ENCODE measurements at regions not wholly inside any gene's neighbourhood (a gene's known extent, or its start where the extent isn't known, plus 50 kb on each side); places are given as distances from the start of the nearest gene placed in this dataset.

GRCh38 chr12:114780746-114781399 lies 96.9 kb upstream of the TBX3 start:
- Histone ChIP-seq H3K9me3 (no peaks in the 10 kb centered on the region), H3K4me1 (no peaks in the 10 kb centered on the region), H3K4me3 (no peak overlapping the region), H3K27me3 (no peaks in the 10 kb centered on the region), H3K27ac (no peak overlapping the region), H3K36me3 (no peaks in the 10 kb centered on the region)
- intact Hi-C loops (cut with DNase I; ENCODE audit: low total_unique reads) = no loop called here
- no peak for DNase-seq (ENCODE audit: low spot score in 2 of 2)
- no peak for TF ChIP-seq POLR2A (IDR thresholded peaks at IDR 0.05)
- TF ChIP-seq POLR2AphosphoS5 (IDR thresholded peaks at IDR 0.05) = no peak
- TF ChIP-seq CTCF (IDR thresholded peaks at IDR 0.05) = no peak

GRCh38 chr12:114779647-114780046 lies 95.7 kb upstream of the TBX3 start:
- H3K4me3 ChIP-seq = no peak overlapping the region
- no peaks in the 10 kb centered on the region for H3K36me3 ChIP-seq
- no peak for DNase-seq (ENCODE audit: low spot score in 2 of 2)
- H3K27me3 ChIP-seq = no peaks in the 10 kb centered on the region
- intact Hi-C loops (cut with DNase I; ENCODE audit: low total_unique reads) = no loop called here
- H3K9me3 ChIP-seq = no peaks in the 10 kb centered on the region
- H3K4me1 ChIP-seq = no peaks in the 10 kb centered on the region
- H3K27ac ChIP-seq = no peak overlapping the region
- no peak for TF ChIP-seq POLR2AphosphoS5 (IDR thresholded peaks at IDR 0.05)
- TF ChIP-seq CTCF (IDR thresholded peaks at IDR 0.05) = no peak

- Histone ChIP-seq H3K4me1 (no peaks in the 10 kb centered on the region), H3K36me3 (no peaks in the 10 kb centered on the region), H3K4me3 (no peak overlapping the region), H3K9me3 (no peaks in the 10 kb centered on the region), H3K27ac (no peak overlapping the region), H3K27me3 (no peaks in the 10 kb centered on the region)
- intact Hi-C loops (cut with DNase I; ENCODE audit: low total_unique reads) = no loop called here
- TF ChIP-seq CTCF (IDR thresholded peaks at IDR 0.05) = no peak
- TF ChIP-seq POLR2A (IDR thresholded peaks at IDR 0.05) = no peak
- TF ChIP-seq POLR2AphosphoS5 (IDR thresholded peaks at IDR 0.05) = no peak
- no peak for DNase-seq (ENCODE audit: low spot score in 2 of 2)
Observed at GRCh38 chr12:114779186-114779585, 95.2 kb upstream of the TBX3 start.

DNA sequence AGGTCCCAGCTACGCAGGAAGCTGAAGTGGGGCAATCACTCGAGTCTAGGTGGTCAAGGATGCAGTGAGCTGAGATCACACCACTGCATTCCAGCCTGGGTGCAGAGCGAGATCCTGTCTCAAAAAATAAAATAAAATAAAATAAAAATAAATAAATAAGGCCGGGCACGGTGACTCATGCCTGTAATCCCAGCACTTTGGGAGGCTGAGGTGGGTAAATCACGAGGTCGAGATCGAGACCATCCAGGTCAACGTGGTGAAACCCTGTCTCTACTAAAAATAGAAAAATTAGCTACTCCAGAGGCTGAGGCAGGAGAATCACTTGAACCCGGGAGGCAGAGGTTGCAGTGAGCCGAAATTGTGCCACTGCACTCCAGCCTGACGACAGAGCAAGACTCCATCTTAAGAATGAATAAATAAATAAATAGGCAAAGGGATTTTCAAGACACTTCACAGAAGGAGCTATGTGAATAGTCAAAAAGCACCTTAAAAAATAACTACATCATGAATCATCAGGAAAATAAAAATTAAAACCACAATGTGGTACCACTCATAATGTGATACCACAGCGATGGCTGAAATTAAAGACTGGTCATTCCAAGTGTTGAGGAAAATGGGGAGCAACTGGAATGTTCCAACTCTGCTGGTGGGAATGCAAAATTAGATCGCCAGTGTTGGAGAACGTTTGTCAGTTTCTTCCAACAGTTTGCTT lies 92.9 kb upstream of the TBX3 start:
- intact Hi-C loops (cut with DNase I; ENCODE audit: low total_unique reads) = no loop called here

More for the DNA sequence above, 92.9 kb upstream of the TBX3 start:
- Histone ChIP-seq H3K27ac (no peak overlapping the region), H3K4me1 (no peaks in the 10 kb centered on the region), H3K4me3 (no peak overlapping the region), H3K9me3 (no peaks in the 10 kb centered on the region), H3K27me3 (no peaks in the 10 kb centered on the region), H3K36me3 (no peaks in the 10 kb centered on the region)
- TF ChIP-seq POLR2A (IDR thresholded peaks at IDR 0.05) (no peak), CTCF (IDR thresholded peaks at IDR 0.05) (no peak), POLR2AphosphoS5 (IDR thresholded peaks at IDR 0.05) (no peak)
- DNase-seq (ENCODE audit: low spot score in 2 of 2) = no peak
